ENCODE measurements at regions not wholly inside any gene's neighbourhood (a gene's known extent, or its start where the extent isn't known, plus 50 kb on each side); places are given as distances from the start of the nearest gene placed in this dataset.
"Not testable (repeated sequence)": the region's sequence is repeated elsewhere in the genome, so short reads cannot be mapped to it uniquely, and the experiment has no call there.

DNA sequence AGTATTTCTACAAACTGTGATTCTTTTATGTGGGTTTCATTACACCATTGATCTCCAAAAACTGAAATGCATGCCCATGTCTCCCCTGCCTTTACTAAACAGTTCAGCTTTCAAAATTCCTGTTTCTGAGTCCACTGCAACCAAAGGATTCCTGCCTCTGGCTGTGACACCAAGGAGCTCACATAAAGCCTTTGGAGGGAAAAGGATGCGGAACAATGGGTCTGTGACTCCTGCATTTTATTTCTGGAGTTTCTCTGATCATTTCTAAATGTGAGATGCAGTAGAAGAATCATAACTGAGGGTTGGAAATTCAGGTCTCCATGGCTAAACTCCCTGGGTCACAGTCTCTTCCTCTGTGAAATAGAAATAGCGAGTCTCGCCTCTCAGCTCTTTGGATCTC is 149.5 kb downstream of the MEX3B start:
- Mint-ChIP-seq H3K4me1 (no peaks in the 10 kb centered on the region), H3K27ac (no peak overlapping the region), H3K36me3 (no peaks in the 10 kb centered on the region), H3K4me3 (no peak overlapping the region), H3K9me3 (no peaks in the 10 kb centered on the region)
- no peak for ATAC-seq
- no peak for DNase-seq (ENCODE audit: low spot score in 2 of 2)

DNA sequence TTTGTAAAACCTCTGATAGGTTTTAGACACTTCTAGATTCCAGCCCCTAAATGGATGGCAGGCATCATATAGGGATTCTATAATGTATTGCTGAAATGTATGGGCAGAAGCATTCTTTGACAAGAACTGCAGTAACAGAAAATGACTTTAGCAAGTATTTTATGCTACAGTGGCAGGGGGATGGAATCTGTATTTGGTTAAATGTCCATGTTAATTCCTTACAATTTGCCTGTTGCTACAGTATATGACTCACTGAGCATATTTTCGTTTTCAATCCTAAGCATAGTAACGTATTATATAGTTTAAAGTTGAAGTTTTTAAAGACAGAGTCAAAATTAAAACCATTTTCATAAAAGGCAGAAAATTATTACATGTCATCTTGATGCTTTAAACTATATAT is 150.1 kb downstream of the MEX3B start:
- Mint-ChIP-seq H3K9me3 (no peaks in the 10 kb centered on the region), H3K27ac (no peak overlapping the region), H3K4me3 (no peak overlapping the region), H3K4me1 (no peaks in the 10 kb centered on the region), H3K36me3 (no peaks in the 10 kb centered on the region)
- no peak for DNase-seq (ENCODE audit: low spot score in 2 of 2)
- no peak for ATAC-seq

DNA sequence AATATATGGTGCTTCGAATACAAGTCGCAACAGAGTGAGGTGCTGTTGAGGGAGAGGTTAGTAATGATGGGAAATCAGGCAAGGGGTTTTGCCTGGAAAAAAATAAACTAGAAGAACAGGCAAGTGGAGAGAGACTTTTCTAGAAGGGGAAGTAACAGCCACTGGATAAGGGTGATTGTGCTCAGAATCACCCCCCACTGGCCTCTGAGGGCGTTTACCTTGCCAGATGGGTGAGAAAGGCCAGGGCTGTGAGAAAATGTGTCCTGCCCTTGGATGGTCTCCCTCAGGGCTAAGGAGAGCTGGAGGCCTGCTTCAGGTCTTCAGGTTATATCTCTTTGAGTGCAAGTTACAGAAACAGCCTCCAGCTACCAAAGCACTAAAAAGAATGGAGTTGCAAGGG is 151.8 kb downstream of the MEX3B start:
- Mint-ChIP-seq H3K4me1 (no peaks in the 10 kb centered on the region), H3K27ac (no peak overlapping the region), H3K36me3 (no peaks in the 10 kb centered on the region), H3K9me3 (no peaks in the 10 kb centered on the region), H3K4me3 (no peak overlapping the region)
- no peak for ATAC-seq
- no peak for DNase-seq (ENCODE audit: low spot score in 2 of 2)

DNA sequence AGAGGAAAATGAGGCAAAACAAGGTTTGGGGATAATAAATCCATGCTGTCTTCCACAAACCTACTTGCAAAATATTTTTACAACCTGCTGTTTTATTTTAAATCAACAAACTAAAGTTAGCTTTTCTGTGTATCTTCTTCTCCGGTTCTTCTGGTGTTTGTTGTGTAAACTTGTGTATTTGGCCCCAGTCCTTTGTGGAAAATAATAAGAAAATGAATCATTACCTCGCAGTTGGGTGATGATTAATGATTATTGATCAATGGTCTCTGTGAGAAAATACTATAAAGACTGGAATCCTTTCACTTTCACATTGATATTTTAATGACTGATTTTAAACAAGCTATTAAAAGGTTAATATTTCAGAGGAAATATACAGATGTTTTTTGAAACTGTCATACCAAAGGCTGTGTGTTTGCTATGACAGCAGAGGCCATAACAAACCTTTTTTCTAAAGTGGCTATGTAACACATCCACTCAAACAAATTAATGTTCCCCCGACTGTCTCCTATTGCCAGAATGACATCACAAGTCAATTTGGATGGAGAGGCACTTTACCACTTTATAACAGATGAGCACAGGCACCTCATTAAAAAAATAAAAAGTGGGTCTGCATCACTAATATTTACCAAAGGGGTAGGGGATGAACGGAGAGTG is 152.5 kb downstream of the MEX3B start:
- DNase-seq (ENCODE audit: low spot score in 2 of 2) (no peak), ATAC-seq (no peak)
- Mint-ChIP-seq H3K4me1 (no peaks in the 10 kb centered on the region), H3K36me3 (no peaks in the 10 kb centered on the region), H3K27ac (no peak overlapping the region), H3K4me3 (no peak overlapping the region), H3K9me3 (no peaks in the 10 kb centered on the region)

DNA sequence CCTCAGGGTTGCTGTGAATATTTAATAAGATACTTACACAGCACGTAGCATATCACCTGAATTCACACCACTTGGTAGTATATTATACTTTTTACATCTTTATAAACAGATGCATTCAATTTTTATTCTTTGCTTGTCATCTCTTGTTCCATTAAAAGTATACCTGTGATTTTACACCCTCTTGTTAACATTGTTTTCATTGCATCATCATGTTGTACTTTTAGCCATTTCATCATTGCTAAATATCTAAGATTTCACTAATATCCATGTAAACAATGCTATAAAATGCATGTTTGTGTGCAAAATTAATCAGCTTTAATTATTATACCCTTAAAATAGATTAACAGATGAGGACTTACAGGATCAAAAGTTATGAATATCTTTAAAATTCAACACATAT is 155.3 kb downstream of the MEX3B start:
- H3K9me3 Mint-ChIP-seq = no peaks in the 10 kb centered on the region
- DNase-seq (ENCODE audit: low spot score in 2 of 2) (no peak), ATAC-seq (no peak)
- no peak overlapping the region for H3K4me3 Mint-ChIP-seq
- no peaks in the 10 kb centered on the region for H3K36me3 Mint-ChIP-seq
- no peak overlapping the region for H3K27ac Mint-ChIP-seq
- H3K4me1 Mint-ChIP-seq = no peaks in the 10 kb centered on the region

DNA sequence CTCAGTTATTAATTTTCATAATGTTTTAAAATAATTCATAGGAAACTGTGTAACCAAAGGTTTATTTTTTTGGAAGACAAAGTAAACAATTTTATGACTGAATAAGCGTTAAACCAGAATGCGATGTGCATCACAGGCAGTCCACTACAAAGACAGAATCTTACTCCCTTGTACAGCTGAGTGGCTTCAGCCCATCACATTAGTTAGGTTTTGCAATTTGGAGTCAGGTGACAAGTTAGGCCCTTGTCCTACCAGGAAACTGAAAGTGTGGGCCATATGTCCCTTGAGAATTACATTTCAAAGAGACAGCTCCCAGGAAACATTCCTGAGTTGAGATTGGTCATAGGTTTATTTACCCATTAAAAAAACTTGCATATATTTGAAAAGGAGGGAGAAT is 156.3 kb downstream of the MEX3B start:
- Mint-ChIP-seq H3K4me1 (no peaks in the 10 kb centered on the region), H3K27ac (no peak overlapping the region), H3K9me3 (no peaks in the 10 kb centered on the region), H3K36me3 (no peaks in the 10 kb centered on the region), H3K4me3 (no peak overlapping the region)
- ATAC-seq (no peak), DNase-seq (ENCODE audit: low spot score in 2 of 2) (no peak)

DNA sequence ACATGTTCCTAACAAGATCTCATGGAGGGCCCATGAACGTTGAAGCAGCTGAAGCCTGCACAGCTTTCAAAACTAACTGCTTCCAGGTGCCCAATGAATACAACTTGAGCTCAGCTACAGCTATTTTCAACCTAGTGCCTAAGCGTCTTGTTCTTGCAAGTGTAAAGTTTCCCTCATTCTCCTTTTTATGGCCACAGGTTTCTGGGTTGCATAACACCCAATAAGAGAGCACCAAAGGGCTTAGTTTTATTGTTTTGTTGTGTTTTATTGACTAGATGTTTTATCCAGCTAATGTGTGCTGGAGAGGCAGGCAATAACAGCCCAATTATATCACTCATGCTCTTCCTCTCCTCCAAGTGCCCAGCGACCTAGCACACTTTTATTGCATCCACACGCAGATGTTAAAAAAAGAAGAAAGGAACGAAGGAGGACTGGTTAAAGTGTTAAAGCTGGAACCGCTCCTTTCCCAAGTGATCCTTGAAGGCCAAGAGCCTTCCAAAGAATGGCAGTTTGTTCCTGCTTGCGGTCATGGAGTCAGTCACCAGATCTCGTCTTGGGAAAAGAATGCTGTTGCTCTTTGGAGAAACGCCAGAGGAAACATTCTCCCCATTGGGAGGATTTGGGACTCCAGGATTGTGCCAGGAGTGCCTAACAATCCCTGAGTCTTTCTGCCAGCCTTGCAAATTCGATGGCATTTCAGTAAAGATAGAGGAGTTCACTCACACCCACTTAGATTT is 156.9 kb downstream of the MEX3B start:
- DNase-seq (ENCODE audit: low spot score in 2 of 2) = no peak
- H3K4me3 Mint-ChIP-seq = no peak overlapping the region

DNA sequence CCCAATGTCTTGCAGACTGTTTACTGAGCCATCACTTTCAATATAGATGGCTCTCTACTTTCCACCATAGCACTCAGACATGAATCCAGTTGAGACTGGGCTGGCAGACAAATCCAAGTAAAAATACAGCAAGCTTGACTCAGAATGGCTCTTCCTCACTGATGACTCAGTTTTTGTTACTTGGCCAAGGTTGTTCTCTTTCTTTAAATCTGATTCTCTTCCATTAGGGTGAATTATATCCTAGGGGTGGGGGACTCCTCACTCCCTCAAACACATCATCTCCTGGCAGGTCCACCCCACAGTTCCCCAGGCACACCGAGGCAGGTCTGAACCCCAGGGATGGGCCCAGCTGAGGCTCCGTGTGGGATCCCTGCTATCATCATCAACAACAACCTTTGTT is 157.9 kb downstream of the MEX3B start:
- H3K4me3 Mint-ChIP-seq = no peak overlapping the region
- no peaks in the 10 kb centered on the region for H3K36me3 Mint-ChIP-seq
- DNase-seq (ENCODE audit: low spot score in 2 of 2) = no peak
- no peak overlapping the region for H3K27ac Mint-ChIP-seq
- H3K4me1 Mint-ChIP-seq = no peaks in the 10 kb centered on the region
- H3K9me3 Mint-ChIP-seq = no peaks in the 10 kb centered on the region
- no peak for ATAC-seq

More for the DNA sequence above, 156.9 kb downstream of the MEX3B start:
- Mint-ChIP-seq H3K9me3 (no peaks in the 10 kb centered on the region), H3K27ac (no peak overlapping the region), H3K4me1 (no peaks in the 10 kb centered on the region), H3K36me3 (no peaks in the 10 kb centered on the region)
- no peak for ATAC-seq

DNA sequence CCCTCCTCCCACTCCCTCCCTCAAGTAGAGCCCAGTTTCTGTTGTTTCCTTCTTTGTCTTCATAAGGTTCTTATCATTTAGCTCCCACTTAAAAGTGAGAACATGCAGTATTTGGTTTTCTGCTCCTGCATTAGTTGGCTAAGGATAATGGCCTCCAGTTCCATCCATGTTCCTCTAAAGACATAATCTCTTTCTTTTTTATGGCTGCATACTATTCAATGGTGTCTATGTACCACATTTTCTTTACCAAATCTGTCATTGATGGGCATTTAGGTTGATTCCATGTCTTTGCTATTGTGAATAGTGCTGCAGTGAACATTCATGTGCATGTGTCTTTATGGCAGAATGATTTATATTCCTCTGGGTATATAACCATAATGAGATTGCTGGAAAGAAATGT is 158.6 kb downstream of the MEX3B start:
- H3K9me3 Mint-ChIP-seq; H3K4me3 Mint-ChIP-seq; H3K27ac Mint-ChIP-seq; H3K36me3 Mint-ChIP-seq; DNase-seq (ENCODE audit: low spot score in 2 of 2); ATAC-seq; H3K4me1 Mint-ChIP-seq: not testable (repeated sequence)

DNA sequence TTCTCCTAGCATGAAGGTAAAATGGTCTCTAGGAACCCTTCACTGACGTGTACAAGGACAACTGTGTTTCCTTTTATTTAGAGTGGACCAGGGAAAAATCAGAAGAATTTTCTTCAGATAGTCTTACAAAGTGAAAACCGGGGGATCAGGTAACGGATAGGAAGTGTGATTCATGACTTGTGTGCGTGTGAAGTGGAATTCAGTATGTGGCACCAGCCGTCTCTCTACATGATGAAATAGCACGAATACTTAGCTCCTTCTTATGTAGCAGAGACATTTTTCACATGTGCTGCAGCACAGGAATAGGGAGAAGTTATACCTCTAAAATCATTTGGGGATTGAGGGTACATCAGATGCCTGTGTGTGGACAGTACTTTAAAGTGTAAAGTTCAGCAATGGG is 159.2 kb downstream of the MEX3B start:
- Mint-ChIP-seq H3K27ac (no peak overlapping the region), H3K4me3 (no peak overlapping the region), H3K9me3 (no peaks in the 10 kb centered on the region), H3K4me1 (no peaks in the 10 kb centered on the region), H3K36me3 (no peaks in the 10 kb centered on the region)
- DNase-seq (ENCODE audit: low spot score in 2 of 2) = no peak
- no peak for ATAC-seq

DNA sequence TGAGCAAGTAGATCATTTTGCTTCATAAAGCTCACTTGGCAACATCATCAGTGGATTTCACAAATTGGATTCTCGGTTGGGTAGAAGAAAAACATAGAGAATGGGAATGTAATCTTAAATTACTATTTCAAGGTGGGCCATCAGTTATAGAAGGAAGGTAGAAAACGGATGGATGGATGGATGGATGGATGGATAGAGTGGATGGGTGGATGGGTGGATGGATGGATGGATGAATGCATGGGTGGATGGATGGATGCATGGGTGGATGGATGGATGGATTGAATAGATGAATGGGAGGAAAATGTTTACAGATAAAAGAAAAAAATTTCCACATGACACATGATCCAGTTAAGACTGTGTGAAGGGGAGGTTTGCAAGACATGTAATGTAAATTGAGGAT is 159.7 kb downstream of the MEX3B start:
- Mint-ChIP-seq H3K36me3 (no peaks in the 10 kb centered on the region), H3K4me3 (no peak overlapping the region), H3K27ac (no peak overlapping the region), H3K9me3 (no peaks in the 10 kb centered on the region), H3K4me1 (no peaks in the 10 kb centered on the region)
- DNase-seq (ENCODE audit: low spot score in 2 of 2) (no peak), ATAC-seq (no peak)

DNA sequence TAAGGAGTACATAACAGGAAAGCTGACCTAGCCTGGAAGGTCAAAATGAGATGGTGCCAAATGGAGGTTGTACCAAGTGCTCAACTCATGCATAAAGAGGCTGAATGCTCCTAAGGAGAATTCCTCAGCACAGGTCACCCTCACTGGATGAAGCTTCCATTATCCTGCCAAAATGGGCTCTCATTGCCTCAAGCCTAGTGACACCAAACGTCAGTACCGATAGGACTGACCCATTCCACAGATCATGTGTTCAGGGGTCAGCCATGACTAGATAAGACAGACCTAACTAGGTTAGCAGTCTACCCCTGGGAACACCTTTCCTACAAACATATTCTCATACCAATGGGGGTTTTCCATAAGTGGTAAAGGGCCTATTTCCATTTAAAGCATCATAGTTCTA is 160.7 kb downstream of the MEX3B start:
- ATAC-seq = no peak
- Mint-ChIP-seq H3K27ac (no peak overlapping the region), H3K4me1 (no peaks in the 10 kb centered on the region), H3K36me3 (no peaks in the 10 kb centered on the region), H3K4me3 (no peak overlapping the region), H3K9me3 (no peaks in the 10 kb centered on the region)
- no peak for DNase-seq (ENCODE audit: low spot score in 2 of 2)

DNA sequence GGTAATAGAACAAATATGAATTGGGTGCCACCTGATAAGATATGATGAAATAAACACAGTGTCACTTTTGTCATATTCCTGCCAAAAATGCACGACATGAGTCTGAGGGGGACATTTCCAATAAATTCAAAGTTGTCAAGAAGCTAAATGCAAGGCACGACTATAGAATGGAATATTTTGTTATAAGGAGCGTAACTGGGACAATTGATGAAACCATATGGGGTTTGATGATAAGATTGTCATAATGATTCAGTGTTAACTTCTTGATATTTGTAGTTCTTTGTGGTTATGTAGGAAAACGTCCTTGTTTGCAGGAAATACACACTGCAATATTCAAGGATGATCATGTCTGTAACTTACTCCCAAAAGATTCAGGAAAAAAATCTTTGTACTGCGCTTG is 163.3 kb downstream of the MEX3B start:
- ATAC-seq (no peak), DNase-seq (ENCODE audit: low spot score in 2 of 2) (no peak)
- no peaks in the 10 kb centered on the region for H3K36me3 Mint-ChIP-seq
- no peaks in the 10 kb centered on the region for H3K4me1 Mint-ChIP-seq
- no peak overlapping the region for H3K4me3 Mint-ChIP-seq
- no peak overlapping the region for H3K27ac Mint-ChIP-seq
- no peaks in the 10 kb centered on the region for H3K9me3 Mint-ChIP-seq

DNA sequence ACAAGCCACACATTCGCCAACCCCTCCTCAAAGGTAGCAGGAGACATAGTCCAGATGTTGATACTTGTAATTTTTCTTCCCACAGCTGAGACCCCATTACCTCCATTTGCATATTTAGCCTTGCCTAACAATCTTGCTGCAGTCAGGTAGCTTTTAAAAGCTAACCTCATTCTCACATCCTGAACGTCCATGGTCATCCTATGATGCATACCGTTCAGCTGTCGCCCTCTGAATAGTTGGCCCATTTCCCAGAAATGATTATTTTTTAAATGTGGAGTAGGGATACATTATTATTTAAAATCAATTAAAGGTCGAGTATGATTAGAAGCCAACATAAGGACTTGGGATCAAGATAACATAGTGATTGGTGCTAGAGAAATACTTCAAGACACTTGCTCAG is 165.0 kb downstream of the MEX3B start:
- H3K27ac Mint-ChIP-seq = no peak overlapping the region
- no peaks in the 10 kb centered on the region for H3K36me3 Mint-ChIP-seq
- H3K4me1 Mint-ChIP-seq = no peaks in the 10 kb centered on the region
- H3K9me3 Mint-ChIP-seq = no peaks in the 10 kb centered on the region
- ATAC-seq (no peak), DNase-seq (ENCODE audit: low spot score in 2 of 2) (no peak)
- no peak overlapping the region for H3K4me3 Mint-ChIP-seq

DNA sequence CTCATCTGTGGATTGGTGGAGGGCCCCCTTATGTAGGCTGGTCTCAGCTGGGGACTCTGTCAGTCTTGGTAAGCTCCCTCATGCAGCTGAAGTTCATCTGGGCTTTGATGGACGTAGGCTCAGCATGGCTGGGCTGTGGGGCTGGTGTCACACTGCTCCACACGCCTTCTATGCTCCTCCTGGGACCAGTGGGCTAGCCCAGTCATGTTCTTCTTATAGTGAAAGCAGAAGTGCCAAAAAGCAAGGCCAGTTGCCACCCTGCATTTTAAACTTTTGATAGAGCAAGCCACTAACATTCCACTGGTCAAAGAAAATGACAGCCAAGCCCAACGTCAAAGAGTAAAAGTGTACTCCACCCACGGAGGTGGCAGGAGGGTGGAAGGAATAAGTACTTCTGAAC is 165.5 kb downstream of the MEX3B start:
- Mint-ChIP-seq H3K36me3 (no peaks in the 10 kb centered on the region), H3K4me3 (no peak overlapping the region), H3K27ac (no peak overlapping the region), H3K4me1 (no peaks in the 10 kb centered on the region), H3K9me3 (no peaks in the 10 kb centered on the region)
- DNase-seq (ENCODE audit: low spot score in 2 of 2) (no peak), ATAC-seq (no peak)

DNA sequence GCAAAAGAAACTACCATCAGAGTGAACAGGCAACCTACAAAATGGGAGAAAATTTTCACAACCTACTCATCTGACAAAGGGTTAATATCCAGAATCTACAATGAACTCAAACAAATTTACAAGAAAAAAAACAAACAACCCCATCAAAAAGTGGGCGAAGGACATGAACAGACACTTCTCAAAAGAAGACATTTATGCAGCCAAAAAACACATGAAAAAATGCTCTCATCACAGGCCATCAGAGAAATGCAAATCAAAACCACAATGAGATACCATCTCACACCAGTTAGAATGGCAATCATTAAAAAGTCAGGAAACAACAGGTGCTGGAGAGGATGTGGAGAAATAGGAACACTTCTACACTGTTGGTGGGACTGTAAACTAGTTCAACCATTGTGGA is 170.1 kb downstream of the MEX3B start:
- not testable (repeated sequence) for H3K4me3 Mint-ChIP-seq; H3K9me3 Mint-ChIP-seq; ATAC-seq; H3K4me1 Mint-ChIP-seq; H3K36me3 Mint-ChIP-seq; H3K27ac Mint-ChIP-seq; DNase-seq (ENCODE audit: low spot score in 2 of 2)

All from stimulated activated effector memory CD8-positive, alpha-beta T cell treated with anti-CD3 and anti-CD28 coated beads, Interleukin-12 subunit alpha, Interleukin-12 subunit beta, amount 100 ng/mL, for 72 hours (primary cell).